Parathyroid adenoma (tissue), 2 donors: ENCODE measurements at regions not wholly inside any gene's neighbourhood (a gene's known extent, or its start where the extent isn't known, plus 50 kb on each side); places are given as distances from the start of the nearest gene placed in this dataset.

Experiments
- H2AFZ ChIP-seq: fragments of 300-600 bp; sonication (generic); one replicate; pipeline ENCODE4 v1.7.0; 2017; ENCODE audit warnings: antibody characterized with exemption, mild to moderate bottlenecking
- H3K27ac ChIP-seq: fragments of 300-600 bp; sonication (generic); one replicate; pipeline ENCODE4 v1.7.0; 2017
- H3K27me3 ChIP-seq: fragments of 300-600 bp; sonication (generic); one replicate; pipeline ENCODE4 v1.7.0; 2017; ENCODE audit warnings: low read length; ENCODE audit not compliant: control insufficient read depth, insufficient read depth
- H3K36me3 ChIP-seq: fragments of 300-600 bp; sonication (generic); one replicate; pipeline ENCODE4 v1.7.0; 2017; ENCODE audit warnings: low read length; ENCODE audit not compliant: control insufficient read depth, insufficient read depth
- H3K4me1 ChIP-seq: fragments of 300-600 bp; sonication (generic); one replicate; pipeline ENCODE4 v1.7.0; 2017; ENCODE audit warnings: control low read depth
- H3K4me2 ChIP-seq: fragments of 300-600 bp; sonication (generic); one replicate; pipeline ENCODE4 v1.7.0; 2017; ENCODE audit warnings: low read length
- H3K4me3 ChIP-seq: fragments of 300-600 bp; sonication (generic); one replicate; pipeline ENCODE4 v1.7.0; 2017; ENCODE audit warnings: low read depth, low read length
- H3K79me2 ChIP-seq: fragments of 300-600 bp; sonication (generic); one replicate; pipeline ENCODE4 v1.7.0; 2017; ENCODE audit warnings: control low read depth
- H3K9ac ChIP-seq: fragments of 300-600 bp; sonication (generic); one replicate; pipeline ENCODE4 v1.7.0; 2017; ENCODE audit warnings: mild to moderate bottlenecking
- H3K9me3 ChIP-seq: fragments of 300-600 bp; sonication (generic); one replicate; pipeline ENCODE4 v1.7.0; 2017; ENCODE audit warnings: low read length; ENCODE audit not compliant: control insufficient read depth
- CTCF ChIP-seq: fragments of 300-600 bp; sonication (generic); IDR thresholded peaks from one replicate; pipeline ENCODE4 v1.7.0; 2017; ENCODE audit warnings: antibody characterized with exemption, mild to moderate bottlenecking
- donor health status: primary hyperparathyroidism.

- no peak for TF ChIP-seq CTCF
- H3K9me3 ChIP-seq, result no peaks in the 10 kb centered on the region
Measured at GRCh38 chr4:112708772-112709171, 71.8 kb downstream of the LARP7 start.

GRCh38 chr4:112714922-112715901 is 78.3 kb downstream of the LARP7 start:
- Histone ChIP-seq H3K4me1 (no peaks in the 10 kb centered on the region), H3K36me3 (no peaks in the 10 kb centered on the region), H3K9me3 (no peaks in the 10 kb centered on the region), H3K79me2 (no peaks in the 10 kb centered on the region), H3K27me3 (no peaks in the 10 kb centered on the region), H3K4me3 (no peak overlapping the region), H2AFZ (no peak overlapping the region), H3K27ac (no peak overlapping the region), H3K9ac (no peak overlapping the region), H3K4me2 (no peak overlapping the region)
- no peak for TF ChIP-seq CTCF

More at GRCh38 chr4:112708772-112709171, 71.8 kb downstream of the LARP7 start:
- Histone ChIP-seq H3K9ac (no peak overlapping the region), H3K27ac (no peak overlapping the region), H3K79me2 (no peaks in the 10 kb centered on the region), H3K4me1 (no peaks in the 10 kb centered on the region), H3K4me3 (no peak overlapping the region), H2AFZ (no peak overlapping the region), H3K36me3 (no peaks in the 10 kb centered on the region), H3K27me3 (no peaks in the 10 kb centered on the region), H3K4me2 (no peak overlapping the region)

GRCh38 chr4:112717856-112718255 is 80.9 kb downstream of the LARP7 start:
- TF ChIP-seq CTCF, result no peak
- no peaks in the 10 kb centered on the region for H3K4me1 ChIP-seq
- no peak overlapping the region for H3K27ac ChIP-seq
- H3K4me3 ChIP-seq, result no peak overlapping the region
- no peaks in the 10 kb centered on the region for H3K9me3 ChIP-seq
- H2AFZ ChIP-seq, result no peak overlapping the region
- H3K79me2 ChIP-seq, result no peaks in the 10 kb centered on the region
- no peaks in the 10 kb centered on the region for H3K36me3 ChIP-seq
- H3K27me3 ChIP-seq, result no peaks in the 10 kb centered on the region
- H3K9ac ChIP-seq, result no peak overlapping the region
- no peak overlapping the region for H3K4me2 ChIP-seq

DNA sequence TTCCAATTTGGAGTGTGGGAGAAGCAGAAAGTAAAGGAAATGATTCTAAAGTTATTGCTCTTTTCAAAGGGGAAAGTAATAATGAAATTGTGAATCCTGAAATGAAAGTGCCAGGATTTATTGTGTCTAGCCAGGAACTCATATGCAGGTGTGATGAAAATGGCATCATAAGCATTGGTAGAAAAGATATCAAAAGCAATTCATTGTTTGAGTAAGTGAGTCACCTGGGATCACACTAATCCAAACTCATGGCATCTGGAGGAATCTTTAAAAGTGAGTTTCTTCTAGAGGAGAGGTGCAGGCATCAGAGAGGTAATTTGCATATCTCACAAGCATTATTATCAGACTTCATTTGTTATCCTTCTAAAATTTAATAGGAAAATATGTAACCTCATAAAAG is 84.7 kb downstream of the LARP7 start:
- Histone ChIP-seq H3K27me3 (no peaks in the 10 kb centered on the region), H3K9ac (no peak overlapping the region), H3K4me2 (no peak overlapping the region), H3K27ac (no peak overlapping the region), H3K79me2 (no peaks in the 10 kb centered on the region), H3K9me3 (no peaks in the 10 kb centered on the region), H2AFZ (no peak overlapping the region), H3K36me3 (no peaks in the 10 kb centered on the region), H3K4me3 (no peak overlapping the region), H3K4me1 (no peaks in the 10 kb centered on the region)
- no peak for TF ChIP-seq CTCF
